ENCODE measurements at regions not wholly inside any gene's neighbourhood (a gene's known extent, or its start where the extent isn't known, plus 50 kb on each side); places are given as distances from the start of the nearest gene placed in this dataset.

DNA sequence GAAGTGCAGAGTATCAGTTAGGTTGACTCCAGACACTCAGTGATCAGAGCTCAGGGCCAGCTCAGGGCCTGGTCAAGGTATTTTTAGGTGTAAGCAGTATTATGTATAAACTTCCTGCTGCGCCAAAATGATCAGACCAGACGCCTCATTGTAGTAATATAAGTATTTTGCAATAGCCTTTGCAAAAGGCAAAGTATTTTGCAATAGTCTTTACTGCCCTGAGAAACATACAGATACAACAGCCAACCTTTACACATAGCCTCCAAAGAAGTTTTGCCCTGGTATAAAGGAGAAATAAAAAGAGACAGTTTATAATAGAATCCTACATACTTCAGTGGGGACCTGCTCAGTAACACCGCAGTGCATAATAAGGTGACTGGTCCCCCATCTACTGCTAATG, 333.0 kb upstream of the EEF2KMT start:
- no peak for DNase-seq (ENCODE audit: low read depth)

GRCh38 chr16:5428932-5429331, 331.3 kb upstream of the EEF2KMT start:
- no peak for DNase-seq (ENCODE audit: low read depth)

DNA sequence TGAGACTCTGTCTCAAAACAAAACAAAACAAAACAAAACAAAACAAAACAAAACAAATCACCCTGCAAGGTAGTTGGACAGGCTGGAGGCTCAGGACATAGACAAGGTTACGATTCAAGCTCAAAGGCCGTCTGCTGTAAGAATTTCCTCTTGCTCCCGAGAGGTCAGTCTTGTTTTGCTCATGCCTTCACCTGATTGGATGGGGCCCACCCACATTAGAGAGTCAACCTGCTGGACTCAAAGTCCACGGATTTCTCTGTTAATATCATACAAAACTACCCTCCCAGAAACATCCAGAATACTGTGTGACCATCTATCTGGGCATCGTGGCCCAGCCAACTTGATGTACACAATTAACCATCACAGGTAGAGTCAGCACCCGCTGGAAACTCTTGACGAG, 330.0 kb upstream of the EEF2KMT start:
- DNase-seq (ENCODE audit: low read depth), result no peak

DNA sequence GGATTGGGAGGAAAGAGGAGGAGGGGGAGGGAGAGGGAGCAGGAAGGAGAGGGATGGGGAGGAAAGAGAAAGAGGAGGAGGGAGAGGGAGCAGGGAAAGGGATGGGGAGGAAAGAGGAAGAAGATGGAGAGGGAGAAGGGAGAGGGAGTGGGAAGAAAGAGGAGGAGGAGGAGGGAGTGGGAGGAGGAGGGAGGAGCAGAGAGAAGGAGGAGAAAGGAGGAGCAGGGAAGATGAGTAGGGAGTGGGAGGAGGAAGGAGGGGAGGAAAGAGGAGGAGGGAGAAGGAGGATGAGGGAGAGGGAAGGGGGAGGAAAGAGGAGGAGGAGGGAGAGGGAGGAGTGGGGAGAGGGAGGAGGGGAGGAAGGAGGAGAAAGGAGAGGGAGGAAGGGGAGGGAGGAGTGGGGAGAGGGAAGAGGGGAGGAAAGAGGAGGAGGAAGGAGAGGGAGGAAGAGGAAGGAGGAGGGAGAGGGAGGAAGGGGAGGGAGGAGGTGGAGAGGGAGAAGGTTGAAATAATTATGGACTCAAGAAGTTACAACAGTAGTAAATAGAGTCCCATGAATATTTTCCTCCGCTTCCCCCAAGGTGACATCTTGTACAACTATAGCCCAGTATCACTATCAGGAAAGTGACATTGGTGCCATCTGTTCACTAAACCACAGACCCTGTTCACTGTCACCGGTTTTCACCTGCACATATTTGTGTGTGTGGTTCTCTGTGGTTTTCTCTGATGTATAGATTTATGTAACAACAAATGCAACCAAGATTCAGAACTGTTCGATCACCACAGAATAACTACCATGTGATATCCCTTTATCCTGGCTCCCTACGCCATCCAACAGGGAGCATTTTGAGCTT, 325.3 kb upstream of the EEF2KMT start:
- DNase-seq (ENCODE audit: low read depth), result no peak

DNA sequence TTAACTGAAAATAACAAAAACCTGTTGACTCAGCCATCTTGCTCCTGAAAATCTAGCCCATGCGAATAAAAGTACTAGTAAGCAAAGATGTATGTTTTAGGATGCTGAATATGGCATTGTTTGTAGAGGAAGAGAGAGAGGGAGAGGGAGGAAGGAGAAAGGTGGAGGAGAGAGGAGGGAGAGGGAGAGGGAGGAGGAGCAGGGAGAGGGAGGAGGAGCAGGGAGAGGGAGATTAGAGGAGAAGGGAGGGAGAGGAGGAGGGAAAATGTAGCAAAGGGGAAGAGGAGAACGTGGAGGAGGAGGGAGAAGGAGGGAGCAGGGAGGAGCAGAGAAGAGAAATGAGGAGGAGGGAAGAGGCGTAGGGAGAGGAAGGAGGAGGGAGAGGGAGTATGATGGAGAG, 324.5 kb upstream of the EEF2KMT start:
- DNase-seq (ENCODE audit: low read depth), result no peak

- no peak for DNase-seq (ENCODE audit: low read depth)
Measured at GRCh38 chr16:5416013-5416412, 318.4 kb upstream of the EEF2KMT start.

- DNase-seq (ENCODE audit: low read depth), result no peak
Measured at GRCh38 chr16:5415123-5415522, 317.5 kb upstream of the EEF2KMT start.

DNA sequence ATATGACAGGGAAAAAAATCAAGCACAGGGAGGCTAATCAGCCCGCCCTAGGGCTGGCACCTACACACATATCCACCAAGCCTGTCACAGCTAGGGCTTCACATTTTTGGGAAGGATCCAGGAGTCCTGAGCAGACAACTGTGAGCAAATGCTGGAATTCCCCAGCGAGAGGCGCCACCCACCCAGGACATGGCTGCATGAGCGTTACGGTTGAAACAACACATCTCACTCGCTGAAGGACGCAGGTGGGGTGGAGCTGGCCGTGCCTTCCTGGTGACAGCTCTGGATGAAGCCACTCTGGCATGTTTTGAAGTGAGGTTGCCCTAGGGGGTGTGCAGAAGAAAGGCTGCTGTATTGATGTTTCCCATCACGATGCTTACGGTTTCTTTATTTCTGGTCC, 315.1 kb upstream of the EEF2KMT start:
- no peak for DNase-seq (ENCODE audit: low read depth)

DNA sequence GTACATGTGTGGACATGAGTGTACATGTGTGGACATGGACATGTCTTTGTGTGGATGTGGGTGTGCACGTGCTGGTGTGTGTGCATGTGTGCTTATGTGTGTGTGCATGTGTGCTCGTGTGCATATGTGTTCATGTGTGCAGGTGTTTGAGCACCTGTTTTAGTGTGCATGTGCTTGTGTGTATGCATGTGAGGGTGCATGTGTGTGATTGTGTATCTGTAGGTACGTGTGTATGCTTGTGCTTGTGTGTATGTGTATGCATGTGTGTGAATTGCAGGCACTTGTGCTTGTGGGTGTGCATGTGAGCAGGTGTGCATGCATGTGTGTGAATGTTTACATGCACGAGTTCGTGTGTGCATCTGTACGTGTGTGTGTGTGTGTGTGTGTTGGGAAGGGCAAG, 300.6 kb upstream of the EEF2KMT start:
- no peak for DNase-seq (ENCODE audit: low read depth)

DNA sequence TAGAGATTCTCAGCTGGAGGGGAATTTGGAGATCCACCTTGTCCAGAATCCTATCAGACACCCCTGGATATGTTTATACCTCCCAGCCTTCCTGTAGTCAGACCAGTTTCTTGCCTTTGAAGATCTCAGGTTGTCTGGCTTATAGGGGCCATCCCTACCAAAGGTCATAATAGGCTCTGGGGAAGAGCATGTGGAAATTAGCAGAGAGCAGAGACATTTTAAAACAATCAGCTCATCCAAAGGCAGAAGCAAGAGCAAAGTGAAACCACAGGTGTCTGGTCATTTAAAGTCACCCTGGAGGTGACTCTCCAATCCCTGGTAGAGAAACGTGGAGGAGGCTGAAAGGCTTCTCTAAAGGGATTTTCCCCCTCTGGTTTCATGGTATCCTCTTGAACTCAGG, 299.3 kb upstream of the EEF2KMT start:
- no peak for DNase-seq (ENCODE audit: low read depth)

GRCh38 chr16:5393070-5393469, 295.5 kb upstream of the EEF2KMT start:
- DNase-seq (ENCODE audit: low read depth), result no peak

DNA sequence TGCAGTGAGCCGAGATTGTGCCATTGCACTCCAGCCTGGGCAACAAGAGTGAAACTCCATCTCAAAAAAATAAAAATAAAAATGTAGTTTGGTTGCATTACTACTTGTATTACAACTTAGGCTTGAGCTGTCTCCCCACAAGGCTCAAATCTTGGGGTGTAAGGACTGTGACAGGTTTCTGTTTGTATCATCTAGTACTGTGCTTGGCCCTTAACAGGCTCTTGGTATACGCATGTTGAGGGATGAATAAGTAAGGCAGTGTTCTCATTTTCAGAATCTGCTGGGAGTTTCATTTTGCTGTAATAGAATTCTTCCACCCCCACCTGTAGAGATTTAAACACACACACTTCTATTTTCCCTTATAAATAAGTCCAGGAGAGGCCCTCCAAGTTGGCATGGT, 289.4 kb upstream of the EEF2KMT start:
- DNase-seq (ENCODE audit: low read depth), result no peak

DNA sequence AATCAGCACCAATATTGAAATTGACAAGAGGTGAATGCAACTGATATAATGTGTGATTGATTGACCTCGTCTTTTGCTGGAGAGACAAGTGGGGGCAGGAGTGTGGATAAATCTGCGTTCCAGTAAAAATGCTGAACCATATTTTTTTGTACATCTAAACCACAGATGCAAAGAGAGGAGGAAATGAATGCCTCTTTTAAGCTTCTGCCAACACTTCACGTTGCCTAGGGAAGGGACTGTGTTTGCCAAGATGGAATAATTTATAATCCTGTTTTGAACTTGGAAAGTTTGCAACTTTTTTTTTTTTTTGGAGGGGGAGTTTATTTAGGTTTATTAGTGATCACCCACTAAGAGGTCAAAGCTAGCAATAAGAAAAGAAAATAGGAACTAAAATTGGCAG, 288.2 kb upstream of the EEF2KMT start:
- no peak for DNase-seq (ENCODE audit: low read depth)

- DNase-seq (ENCODE audit: low read depth), result no peak
Measured at GRCh38 chr16:5385115-5385514, 287.5 kb upstream of the EEF2KMT start.

DNA sequence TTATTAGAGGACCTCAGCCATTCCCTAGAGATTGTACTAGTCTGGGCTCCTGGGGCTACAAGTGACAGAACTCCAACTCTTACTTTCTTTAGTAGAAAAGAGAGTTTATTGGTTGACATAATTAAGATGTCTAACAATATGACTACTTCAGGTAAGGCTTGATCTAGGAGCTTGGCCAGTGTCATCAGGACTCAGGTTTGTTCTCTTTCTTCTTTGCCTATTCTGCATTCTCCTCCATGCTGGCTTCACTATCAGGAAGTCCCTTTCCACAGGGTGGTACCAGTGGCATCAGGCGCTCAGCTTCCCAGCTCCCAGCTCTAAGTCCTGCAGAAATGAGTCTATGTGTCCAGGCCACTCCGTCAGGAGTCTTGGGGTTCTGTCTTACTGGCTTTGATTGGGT, 286.1 kb upstream of the EEF2KMT start:
- no peak for DNase-seq (ENCODE audit: low read depth)

- no peak for DNase-seq (ENCODE audit: low read depth)
Measured at GRCh38 chr16:5382484-5382883, 284.9 kb upstream of the EEF2KMT start.

GRCh38 chr16:5381481-5381880, 283.9 kb upstream of the EEF2KMT start:
- no peak for DNase-seq (ENCODE audit: low read depth)

GRCh38 chr16:5379954-5380353, 282.4 kb upstream of the EEF2KMT start:
- DNase-seq (ENCODE audit: low read depth), result no peak

DNA sequence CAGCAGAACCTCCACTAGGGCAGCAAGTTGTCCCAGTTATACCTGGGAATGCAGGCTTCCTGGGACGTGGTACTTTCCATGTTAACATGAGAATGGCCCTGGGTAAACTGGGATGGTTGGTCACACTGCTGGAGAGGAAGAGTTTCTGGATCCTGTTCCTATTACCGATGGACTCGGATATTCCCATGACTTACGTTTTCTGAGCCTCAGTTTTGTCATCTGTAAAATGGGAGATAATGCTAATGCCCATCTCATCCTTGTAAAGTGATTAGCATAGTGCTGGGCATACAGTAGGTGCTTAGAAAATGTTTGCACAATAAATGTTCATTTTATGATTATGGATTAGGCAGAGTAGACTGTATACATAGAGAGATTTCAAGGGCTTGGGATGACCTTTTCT, 280.9 kb upstream of the EEF2KMT start:
- no peak for DNase-seq (ENCODE audit: low read depth)

DNA sequence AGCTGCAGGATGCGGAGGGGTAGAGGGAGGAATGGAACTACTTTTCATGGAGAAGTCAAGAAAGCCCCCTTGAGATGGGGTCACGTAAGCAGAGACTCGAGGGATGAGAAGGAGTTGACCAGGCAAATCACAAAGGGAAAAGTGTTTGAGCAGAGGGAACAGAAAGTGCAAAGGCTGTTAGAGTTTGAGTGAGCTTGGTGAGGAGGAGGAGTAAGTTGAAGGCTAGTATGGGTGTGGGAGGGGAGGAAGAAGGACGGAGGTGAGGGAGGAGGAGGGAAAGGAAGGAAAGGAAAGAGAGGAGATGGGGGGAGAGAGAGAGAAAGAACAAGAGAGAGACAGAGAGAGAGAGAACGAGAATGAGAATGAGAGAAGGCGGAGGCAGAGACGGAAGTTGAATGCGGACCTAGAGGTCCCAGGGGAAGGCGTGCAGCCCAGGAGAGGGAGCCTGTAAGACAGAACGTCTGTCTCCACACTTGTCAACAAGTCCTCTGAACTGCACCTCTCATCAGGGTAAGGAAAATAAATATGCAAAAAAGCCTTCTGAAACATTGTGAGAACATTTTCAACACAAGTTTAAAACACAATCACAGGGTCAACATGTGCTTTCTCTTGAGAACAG, 279.8 kb upstream of the EEF2KMT start:
- DNase-seq (ENCODE audit: low read depth), result no peak

GRCh38 chr16:5374184-5374583, 276.6 kb upstream of the EEF2KMT start:
- no peak for DNase-seq (ENCODE audit: low read depth)

GRCh38 chr16:5367951-5368350, 270.4 kb upstream of the EEF2KMT start:
- DNase-seq (ENCODE audit: low read depth), result no peak

DNA sequence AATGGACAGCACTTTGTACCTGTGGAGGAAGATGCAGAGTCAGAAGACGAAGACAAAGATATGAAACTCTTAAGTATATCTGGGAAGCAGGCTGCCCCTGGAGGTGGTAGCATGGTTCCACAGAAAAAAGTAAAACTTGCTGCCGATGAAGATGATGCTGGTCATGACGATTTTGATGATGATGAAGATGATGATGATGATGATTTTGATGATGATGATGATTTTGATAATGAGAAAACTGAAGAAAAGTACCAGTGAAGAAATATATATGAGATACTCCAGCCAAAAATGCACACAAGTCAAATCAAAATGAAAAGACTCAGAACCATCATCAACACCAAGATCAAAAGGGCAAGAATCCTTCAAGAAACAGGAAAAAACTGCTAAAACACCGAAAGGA, 268.5 kb upstream of the EEF2KMT start:
- DNase-seq (ENCODE audit: low read depth), result no peak

- DNase-seq (ENCODE audit: low read depth), result no peak
Measured at GRCh38 chr16:5364186-5364585, 266.6 kb upstream of the EEF2KMT start.

Data from GM04504 (cell line).